ENCODE measurements at regions not wholly inside any gene's neighbourhood (a gene's known extent, or its start where the extent isn't known, plus 50 kb on each side); places are given as distances from the start of the nearest gene placed in this dataset.
"Not testable (repeated sequence)": the region's sequence is repeated elsewhere in the genome, so short reads cannot be mapped to it uniquely, and the experiment has no call there.

DNA sequence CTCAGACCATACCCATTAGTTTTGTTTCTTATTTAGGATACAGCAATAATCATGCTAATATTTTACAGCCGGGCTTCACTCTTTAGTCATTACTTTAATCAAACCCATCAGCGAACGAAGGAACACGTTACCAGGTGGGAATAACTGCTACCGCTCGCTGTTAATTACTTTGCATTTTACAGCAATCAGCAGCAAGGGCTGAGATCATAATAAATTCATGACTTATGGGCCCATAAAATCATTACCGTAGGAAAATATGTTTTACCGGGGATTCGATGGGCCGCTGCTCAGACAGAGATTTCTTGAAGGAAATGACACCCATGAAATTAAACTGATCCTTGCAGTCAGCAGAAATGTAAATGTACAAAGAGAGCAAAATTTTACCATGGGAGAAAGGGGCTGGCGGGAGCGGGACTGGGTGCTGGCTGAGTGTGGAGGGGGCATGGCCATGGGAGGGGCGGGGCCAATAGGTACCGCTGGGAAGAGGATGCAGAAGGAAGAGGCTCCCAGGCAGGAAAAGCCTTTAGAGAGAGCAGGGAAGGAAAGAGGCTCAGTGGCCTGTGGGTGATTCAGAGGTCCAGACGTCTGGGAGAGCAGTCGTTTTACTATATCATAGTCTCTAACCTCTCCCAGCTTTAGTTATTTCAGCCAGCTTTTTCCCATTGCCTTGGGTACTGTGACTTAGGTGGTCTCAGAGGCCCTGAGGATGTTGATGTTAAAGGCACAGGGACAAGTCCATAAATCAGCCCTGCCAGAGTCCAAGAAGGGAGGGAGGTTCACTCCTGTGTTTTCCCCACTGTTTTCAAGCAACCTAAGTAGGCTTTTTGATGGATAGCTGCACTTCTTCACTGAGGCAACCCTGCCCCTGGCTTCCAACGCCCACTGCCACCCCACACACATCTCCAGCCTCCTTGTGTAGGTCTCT is 258.9 kb downstream of the SEC16B start:
- DNase-seq: no peak

DNA sequence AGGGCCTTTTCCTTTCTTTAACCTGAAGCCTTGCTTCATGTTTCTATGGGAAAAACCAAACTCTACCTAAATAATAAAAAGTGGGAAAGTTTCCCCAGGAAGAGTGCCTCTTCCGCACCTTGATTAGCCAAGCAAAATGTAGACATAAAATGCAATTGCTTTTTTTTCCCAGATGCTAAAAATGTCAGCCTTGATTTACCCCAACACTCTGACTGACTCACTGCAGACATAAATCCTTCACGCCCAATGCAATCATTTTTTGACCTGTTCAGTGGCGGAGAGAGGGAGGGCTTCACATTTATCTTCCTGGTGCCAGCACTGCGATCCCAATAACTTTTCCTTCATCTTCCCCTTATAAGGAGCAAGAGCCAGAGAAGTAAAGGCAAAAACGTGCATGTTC is 261.5 kb downstream of the SEC16B start:
- DNase-seq: no peak

DNA sequence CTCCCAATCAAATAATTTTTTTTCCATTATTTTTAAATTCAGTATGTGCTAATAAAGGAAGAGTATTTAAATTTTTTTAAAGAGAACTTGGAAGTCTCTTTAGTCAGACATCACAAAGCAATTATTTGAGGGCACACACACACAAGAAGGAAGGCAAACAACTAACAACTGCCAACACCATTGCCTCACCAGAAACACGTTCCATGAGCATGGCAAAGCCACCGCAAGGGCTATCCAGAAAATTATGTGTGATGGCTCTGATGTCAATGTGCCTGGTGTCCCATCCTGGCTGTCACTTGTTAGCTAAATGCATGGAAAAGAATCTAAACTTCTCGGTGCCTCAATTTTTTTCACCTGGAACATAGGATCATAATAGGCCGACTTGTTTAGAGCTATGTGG is 262.9 kb downstream of the SEC16B start:
- DNase-seq: no peak

DNA sequence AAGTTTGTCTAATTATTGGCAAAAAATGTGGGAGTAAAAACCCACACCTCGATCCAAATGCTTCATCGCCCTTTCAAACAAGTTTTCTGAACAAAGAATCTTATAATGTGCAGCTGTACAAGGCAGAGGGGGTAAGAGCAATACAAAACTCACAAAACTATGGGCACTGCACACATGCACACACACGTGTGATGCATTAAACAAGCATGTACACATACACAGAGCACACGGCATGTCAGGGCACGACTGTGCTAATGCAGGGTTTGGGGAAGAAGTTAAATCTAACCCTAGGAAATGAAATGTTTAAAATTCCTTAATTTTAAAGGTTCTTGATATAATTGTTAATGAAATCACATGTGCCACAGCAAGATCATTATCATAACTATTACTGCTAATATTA is 264.0 kb downstream of the SEC16B start:
- no peak for DNase-seq

DNA sequence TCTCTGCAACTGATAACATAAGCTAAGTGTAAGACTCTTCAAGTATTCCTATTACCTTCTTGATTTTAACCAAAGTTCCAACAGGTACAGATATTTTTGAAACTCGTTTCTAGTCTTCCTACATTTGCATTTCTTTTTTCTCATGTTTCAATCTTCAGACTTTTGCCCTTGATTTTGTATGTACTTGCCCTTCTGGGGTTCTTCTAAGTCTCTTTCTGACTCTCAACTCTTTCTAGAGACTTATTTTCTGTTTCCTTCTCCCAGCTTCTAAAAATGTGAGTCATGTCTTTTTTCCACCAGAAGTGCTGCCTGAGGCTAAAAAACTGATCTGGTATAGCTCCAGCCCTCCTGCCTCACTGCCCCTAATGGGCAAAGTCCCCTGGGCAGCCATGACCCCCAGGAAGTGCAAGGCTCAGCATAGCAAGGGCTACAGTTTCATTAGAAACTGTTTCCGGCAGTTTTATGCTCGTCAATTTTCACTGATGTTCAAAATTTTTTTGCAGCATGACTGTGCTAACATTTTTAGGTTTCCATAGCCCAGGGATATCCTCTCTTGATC is 265.9 kb downstream of the SEC16B start:
- no peak for DNase-seq

DNA sequence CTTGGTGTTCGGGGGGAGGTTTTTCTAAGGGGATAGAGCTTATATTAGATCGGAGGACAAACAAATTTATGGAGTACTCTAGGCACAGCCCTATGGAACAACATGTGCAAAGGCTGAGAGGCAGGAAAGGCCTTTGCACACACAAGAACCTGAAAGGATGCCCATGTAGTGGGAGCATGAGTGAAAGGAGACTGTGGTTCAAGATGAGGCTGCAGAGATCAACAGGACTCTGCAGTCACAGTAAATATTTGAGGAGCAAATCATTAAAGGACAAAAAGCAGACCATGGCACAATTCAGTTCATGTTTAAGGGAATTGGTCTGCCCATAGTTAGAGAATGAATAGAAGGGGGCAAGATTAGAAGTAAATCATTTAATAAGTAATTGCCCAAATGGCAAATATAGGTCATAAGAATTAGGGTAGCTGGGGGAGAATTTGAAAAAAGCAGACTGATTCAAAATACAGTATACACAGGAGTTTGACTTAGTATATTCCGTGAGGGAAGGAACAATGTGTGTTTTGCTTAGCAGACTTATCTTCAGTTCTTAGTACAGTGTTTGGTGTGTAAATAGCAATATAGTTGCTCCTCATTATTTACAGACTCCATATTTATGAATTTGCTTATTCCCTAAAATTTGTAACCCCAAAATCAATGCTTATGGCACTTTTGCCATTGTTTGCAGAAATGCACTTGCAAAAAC is 268.1 kb downstream of the SEC16B start:
- DNase-seq: no peak

DNA sequence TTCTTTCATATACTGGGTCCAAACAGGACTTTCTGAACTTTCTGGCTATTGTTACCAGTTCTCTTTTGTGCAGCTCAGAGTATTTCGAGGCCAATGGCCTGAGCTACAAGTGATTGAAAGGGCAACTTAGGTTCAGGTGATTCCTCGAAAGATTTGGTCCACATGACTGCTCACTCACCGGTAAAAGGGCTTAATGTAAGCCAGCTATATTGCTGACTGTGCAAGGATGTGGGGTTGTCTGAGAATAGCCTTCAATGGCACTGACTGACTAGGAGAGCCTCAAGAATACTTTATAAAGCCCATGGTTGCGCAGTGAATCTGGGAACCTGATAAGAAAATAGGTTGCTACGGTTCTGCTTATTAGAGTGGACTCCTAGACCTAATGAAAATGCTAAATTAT is 269.0 kb downstream of the SEC16B start:
- DNase-seq: no peak

DNA sequence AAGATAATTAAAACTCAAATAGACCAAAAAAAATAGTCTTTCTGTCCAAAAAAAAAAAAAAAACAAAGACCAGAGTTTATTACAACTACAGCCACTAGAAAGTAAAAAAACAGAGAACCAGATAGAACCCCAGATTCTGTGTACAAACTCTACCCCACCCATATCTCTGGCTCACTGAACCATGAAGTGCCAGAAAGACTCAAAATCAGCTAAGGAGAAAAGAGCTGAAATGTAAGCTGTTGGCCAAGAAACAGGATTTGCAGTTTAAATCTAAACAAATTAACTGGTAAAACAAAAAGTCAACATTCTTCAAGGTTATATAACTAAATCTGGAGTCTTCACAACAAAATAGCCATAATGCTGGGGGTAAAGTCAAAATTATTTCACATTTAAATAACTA is 278.9 kb downstream of the SEC16B start:
- DNase-seq: no peak

DNA sequence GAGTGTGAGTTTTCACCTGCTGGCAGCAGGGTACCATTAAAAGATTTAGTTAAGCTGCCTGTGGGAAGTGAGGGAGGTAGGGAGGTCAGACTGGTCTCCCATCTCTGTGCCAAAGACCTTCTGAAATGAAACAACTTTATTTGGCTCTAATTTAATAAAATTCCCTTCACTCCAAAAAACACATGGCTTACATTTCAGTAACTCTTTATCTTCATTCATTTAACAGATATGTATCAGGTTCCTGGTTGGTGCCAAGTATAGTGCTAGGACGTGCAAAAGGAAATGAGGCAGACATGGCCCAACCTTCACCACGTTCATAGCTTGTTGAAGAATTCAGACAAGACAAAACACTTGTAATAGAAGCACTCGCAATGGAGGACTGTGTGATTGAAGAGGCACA is 282.3 kb downstream of the SEC16B start:
- no peak for DNase-seq

DNA sequence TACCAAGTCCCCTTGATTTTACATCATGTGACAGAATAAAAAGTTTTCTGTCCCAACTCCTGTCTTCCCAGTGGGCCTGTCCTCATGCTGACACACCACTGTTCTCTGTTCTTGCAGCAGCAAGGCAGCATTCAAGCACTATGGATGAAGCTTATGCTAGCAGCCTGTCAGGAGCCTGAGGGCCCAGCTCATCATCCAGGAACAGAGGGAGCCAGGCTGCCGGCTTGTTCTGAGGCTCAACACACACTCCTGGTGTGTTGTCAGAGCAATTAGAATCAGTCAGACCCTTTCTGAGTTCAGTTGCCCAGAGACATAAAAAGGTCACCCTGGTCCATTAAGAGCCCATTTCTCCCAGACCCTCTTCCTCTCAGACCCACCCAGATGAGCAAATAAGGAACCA is 282.9 kb downstream of the SEC16B start:
- DNase-seq: no peak

DNA sequence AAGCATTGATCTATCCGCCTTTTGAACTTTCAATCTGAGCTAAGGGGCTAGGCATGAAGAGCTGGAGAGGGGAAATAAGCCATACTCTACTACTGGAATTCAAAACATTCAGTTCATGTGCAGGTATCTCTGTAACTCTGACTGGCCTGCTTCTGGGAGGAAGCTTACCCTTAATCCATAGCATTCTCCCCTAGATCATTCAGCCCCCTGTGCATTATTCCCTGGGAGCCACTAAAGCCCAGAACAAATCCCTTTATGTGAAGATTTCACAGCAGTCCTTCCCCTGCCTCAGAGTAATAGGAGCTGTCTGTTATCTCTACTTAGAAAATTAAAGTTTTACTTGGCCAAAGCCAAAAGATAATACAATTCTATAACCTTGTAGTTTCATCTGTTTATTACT is 300.7 kb downstream of the SEC16B start:
- no peak for DNase-seq

DNA sequence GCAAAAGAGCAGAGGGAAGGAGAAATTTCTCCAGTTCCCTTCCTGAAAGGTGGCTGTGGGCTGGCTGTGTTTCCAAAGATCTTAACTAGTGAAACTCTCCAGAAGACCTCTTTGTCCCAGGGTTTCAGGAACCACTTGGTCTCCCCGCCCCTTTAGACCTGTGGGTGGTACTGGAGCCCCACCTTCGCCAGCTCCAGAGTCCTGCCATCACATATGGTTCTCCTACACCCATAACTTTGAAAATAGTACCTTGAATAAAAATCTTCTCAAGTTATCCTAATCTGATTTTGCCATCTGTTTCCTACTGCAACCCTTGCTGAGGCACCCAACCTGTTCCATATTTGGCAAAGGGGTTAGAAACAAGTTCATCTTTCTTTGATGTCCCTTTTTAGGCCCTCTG is 303.9 kb downstream of the SEC16B start:
- DNase-seq: no peak

DNA sequence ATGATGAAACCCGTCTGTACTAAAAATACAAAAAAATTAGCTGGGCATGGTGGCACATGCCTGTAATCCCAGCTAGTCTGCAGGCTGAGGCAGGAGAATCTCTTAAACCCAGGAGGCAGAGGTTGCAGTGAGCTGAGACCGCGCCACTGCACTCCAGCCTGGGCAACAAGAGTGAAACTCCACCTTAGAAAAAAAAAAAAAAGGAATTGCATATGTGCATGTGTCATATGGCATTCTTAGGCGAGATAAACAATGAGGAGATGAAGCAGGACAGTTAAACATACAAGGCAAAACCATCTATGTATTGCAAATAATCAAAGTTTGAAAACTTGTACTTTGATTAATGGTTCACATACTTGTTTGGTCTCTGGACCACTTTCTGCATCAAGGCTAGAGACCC is 305.1 kb downstream of the SEC16B start:
- not testable (repeated sequence) for DNase-seq

DNA sequence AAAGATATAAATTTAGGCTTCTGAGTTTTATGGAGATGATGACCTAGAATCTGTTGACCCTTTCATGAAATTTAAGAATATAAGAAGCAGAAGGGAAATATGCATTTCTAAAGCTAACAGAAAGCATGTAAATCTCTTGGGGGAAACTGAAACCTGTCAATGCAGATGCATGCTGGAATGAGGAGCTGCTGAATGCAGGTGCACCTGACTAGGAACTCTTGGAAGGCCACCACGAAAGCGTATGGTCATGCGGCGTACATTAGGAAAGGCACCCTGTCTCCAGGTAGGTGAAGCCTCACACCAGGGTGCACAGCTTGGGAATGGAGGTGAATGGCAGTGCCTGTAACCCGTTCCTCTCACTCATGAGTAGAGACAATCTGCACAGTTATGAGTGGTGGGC is 309.7 kb downstream of the SEC16B start:
- DNase-seq: no peak

DNA sequence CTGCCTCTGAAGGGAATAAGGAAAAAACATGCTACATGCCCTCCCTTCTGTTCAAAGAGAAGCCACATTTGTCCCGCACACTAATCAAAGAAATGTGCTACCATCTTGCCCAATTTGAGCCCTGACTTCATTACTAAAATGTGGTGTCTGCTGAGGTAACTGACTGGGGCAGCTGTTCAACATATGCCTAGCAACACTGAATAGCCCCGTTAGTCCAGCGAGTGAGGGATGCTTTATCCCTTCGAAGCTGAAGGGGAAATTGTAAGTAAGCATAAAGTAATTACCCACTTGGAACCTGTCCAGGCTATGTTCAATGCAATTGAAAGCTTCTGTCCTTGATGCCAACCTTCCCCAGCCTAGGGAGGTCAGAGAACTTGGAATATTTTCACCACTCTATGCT is 310.6 kb downstream of the SEC16B start:
- DNase-seq: no peak

DNA sequence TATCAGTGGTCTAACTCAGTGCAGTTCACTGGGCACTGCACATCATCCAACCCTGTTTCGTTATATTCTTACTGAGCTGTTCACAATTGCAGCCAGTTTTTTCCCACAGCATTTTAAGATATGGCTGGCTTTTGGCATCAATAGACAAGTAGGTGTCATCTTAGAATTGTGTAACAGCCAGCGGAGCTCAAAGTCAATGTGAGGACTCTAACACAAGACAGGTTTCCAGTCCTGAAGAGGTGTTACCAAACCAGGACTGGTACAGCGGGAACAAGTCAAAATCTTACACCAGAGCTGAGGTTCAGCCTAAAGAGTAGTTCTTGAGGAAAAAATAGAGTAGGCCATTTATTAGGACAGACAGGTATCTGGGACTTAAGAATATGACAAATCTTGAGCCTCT is 313.3 kb downstream of the SEC16B start:
- no peak for DNase-seq

DNA sequence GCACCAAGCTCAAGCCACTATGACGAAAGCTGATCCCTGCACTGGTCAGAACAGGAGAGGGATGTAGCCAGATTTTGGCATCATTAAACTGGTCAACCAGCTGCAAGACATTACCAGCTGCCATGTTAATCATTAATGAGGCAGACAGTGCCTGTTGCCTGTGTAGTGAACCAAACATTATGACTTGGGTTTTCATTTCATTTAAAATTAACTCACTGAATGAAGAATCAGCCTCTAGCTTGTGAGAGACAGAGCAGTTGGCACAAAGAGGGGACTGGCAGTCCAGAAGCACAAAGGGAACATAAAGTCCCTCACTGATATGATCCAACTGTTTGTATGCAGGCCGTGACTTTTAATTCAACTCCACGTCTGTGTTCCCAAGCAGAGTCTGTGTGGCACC is 318.9 kb downstream of the SEC16B start:
- DNase-seq: no peak

DNA sequence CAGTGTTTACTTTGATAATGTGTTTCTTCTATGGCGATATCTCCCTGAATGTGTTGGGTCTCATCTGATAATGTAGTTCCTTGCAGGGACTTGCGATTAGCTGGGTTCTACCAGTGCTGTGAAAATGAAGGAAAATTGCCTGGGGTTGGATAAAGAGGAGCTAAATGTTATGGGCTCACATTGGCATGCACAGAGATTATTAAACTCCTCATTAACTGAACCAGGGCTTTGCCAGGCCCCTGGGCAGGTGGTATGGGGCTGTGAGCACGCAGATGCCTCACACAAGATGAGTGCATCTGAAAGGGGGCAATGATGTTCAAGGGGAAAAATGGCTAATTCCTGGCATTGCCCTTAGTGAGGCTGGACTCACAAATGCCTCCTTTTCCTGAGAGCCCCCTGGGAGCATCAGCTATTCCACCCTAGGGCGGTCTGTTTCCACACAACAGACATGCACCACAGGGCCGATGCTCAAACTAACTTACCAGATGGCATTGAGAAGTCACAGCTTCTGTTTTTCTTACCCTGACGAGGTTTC is 321.1 kb downstream of the SEC16B start:
- DNase-seq: no peak

DNA sequence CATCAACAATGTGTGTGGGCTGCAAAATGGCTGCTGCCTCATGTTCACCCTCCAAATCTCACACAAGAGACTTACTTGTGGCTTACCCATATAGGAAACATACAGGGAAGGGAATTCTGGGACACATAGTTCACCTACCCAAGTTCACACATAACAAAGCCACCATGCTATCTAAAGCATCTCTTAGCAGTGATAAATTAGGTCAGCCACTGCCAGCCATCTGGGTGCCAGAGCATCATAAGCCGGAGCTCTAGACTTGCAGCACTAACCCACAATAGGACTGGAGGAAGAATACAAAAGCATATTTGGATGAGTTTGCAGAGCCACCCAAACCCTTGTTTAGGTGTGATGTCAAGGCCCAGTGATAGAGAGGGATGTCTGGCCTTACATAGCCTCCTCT is 321.7 kb downstream of the SEC16B start:
- no peak for DNase-seq

DNA sequence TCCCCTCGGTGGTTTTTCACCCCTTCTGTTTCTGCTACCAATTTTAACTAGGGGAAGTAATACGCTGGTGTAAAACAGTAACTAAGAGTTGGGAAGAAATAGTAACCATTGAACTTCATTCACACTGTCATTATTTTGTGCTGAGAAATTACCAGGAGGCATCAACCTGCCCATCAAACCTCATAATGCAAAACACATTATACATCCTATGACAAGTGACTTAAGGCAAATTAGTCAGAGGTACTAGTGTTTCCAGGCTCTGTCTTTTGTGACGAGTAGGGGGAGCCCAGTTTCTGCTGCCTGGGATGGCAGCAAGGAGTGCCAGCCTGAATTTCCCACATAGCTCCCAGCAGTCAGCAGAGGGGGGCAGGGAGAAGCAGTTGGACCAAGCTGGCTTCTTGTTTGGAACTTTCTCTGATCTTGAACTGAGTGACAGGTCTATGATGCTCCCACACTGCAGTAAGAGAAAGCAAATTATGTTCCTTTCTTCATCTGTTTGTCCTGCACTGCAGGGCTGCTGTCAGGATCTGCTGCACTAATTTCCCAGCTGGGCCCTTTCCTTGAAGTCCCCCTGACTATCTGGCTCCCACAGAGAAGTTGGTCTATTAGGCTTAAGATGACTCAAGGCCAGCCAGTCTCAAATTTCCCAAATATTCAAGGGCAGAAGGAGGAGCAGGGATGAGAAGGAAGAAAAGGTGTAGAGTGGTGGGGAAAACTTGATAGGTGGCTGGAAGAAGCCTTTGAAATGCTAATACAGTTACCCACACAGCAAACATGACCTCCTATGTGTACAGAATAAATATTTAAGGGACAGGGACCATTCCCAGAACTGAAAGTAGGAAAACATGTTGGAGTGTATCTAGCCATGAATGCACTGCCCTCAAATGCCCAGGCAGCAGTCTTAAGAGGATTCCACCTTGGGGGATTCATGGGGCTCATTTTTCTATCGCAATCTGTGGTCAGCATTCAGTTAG is 322.8 kb downstream of the SEC16B start:
- no peak for DNase-seq

DNA sequence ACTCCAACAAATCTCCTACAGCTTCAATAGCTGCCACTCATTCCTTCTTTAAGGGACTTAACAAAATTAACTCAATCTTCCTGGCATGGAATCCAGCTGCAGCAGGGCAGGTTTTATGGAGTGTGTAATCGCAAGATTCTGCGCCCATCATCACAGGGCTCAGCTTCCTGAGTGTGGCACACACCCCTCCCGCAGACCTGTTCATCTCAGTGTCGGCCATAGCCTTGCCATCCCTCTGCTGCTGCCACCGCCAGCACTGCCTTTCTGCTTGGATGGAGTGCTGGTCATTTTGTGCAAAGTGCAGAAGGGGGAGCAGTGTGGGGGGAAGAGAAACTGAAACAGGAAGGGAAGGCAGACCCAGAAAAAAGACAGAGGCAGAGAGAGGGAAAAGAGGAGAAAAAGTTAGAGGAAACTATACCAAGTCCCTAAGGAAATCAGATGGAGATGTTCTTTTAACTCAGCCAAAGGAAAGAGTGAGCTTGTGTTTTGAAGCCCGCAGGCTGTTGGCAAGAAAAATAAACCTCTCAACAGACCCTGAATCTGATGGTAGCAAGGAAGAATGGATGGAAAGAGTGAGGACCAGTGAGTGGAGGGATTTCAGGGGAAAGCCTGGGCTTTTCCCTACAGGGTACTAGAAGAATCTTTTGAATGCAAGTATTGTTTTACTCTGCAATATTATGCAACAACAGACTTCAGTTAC is 324.2 kb downstream of the SEC16B start:
- DNase-seq: no peak

DNA sequence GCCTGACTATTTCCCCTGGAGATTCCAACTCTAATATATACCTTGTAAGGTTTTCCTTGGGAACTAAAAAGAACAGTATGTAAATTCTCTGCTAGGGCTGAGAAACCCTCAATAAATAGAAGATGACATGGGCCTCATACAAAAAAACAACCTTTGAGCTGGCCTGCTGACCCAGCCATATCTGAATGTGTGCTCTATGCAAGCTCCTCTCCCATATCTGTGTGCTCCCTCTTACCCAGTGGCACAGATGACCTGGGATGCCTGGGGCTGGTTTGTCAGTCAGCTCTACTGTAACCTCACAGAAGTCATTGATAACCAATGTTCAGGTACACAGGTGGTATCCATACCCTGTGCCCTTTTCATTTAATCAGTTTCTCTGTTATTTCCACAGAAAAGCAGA is 329.2 kb downstream of the SEC16B start:
- DNase-seq: no peak

Measured in fibroblast of skin of scalp (primary cell).